D721Med (cell line): ENCODE measurements at regions not wholly inside any gene's neighbourhood (a gene's known extent, or its start where the extent isn't known, plus 50 kb on each side); places are given as distances from the start of the nearest gene placed in this dataset.
"Not testable (repeated sequence)": the region's sequence is repeated elsewhere in the genome, so short reads cannot be mapped to it uniquely, and the experiment has no call there.

Experiments
- DNase-seq: peaks from one replicate; pipeline ENCODE4 v3.0.0; 2011; ENCODE audit warnings: low spot score; ENCODE audit not compliant: insufficient read length
- FAIRE-seq: peaks from 2 replicates; lab custom pipeline; 2011; peaks lifted over from hg19 to GRCh38; lab: Jason Lieb, UNC
- CTCF ChIP-seq: IDR thresholded peaks from 2 replicates; pipeline ENCODE4 v1.5.1; 2012; ENCODE audit warnings: mild to moderate bottlenecking, control low read depth; ENCODE audit not compliant: insufficient read depth; ENCODE audit errors: missing control alignments

- no peak for FAIRE-seq
- TF ChIP-seq CTCF: no peak
- no peak for DNase-seq
Measured at GRCh38 chr20:59481477-59482018, 122.8 kb upstream of the PHACTR3 start.

- FAIRE-seq (no peak), DNase-seq (no peak)
- no peak for TF ChIP-seq CTCF
Measured at GRCh38 chr20:59482351-59483187, 121.8 kb upstream of the PHACTR3 start.

- FAIRE-seq: no peak
- TF ChIP-seq CTCF: no peak
Measured at GRCh38 chr20:59483481-59483880, 120.9 kb upstream of the PHACTR3 start.

GRCh38 chr20:59484228-59484627 lies 120.1 kb upstream of the PHACTR3 start:
- TF ChIP-seq CTCF: no peak
- FAIRE-seq (no peak), DNase-seq (no peak)

More at GRCh38 chr20:59483481-59483880, 120.9 kb upstream of the PHACTR3 start:
- DNase-seq: no peak

GRCh38 chr20:59485576-59486454 lies 118.5 kb upstream of the PHACTR3 start:
- FAIRE-seq (no peak), DNase-seq (no peak)
- no peak for TF ChIP-seq CTCF

- not testable (repeated sequence) for FAIRE-seq
Measured at GRCh38 chr20:59488459-59488858, 115.9 kb upstream of the PHACTR3 start.

GRCh38 chr20:59490196-59491004 lies 113.9 kb upstream of the PHACTR3 start:
- not testable (repeated sequence) for FAIRE-seq, DNase-seq

More at GRCh38 chr20:59488459-59488858, 115.9 kb upstream of the PHACTR3 start:
- DNase-seq: not testable (repeated sequence)
